ENCODE measurements at regions not wholly inside any gene's neighbourhood (a gene's known extent, or its start where the extent isn't known, plus 50 kb on each side); places are given as distances from the start of the nearest gene placed in this dataset.

- TF ChIP-seq CTCF (conservative IDR thresholded peaks at IDR 0.05; ENCODE audit: low read depth, low read length) (no peak), EZH2 (IDR thresholded peaks at IDR 0.05; ENCODE audit: borderline replicate concordance, low read depth, low read length, poor library complexity, severe bottlenecking) (no peak)
Measured at GRCh38 chr11:70575396-70576060, 177.2 kb downstream of the CTTN start.

All from A673 (cell line).